Progenitor cell of endocrine pancreas (in vitro differentiated cells): ENCODE measurements at regions not wholly inside any gene's neighbourhood (a gene's known extent, or its start where the extent isn't known, plus 50 kb on each side); places are given as distances from the start of the nearest gene placed in this dataset.

ENCODE experiments used
- DNase-seq: peaks from one replicate; pipeline ENCODE4 v3.0.0; 2021; ENCODE audit warnings: low spot score; ENCODE audit not compliant: unreplicated experiment
- H3K27ac Mint-ChIP-seq: 2 replicates; pipeline ENCODE4 v1.8.0; 2021; ENCODE audit warnings: mild to moderate bottlenecking, moderate library complexity, mixed read lengths
- H3K27me3 Mint-ChIP-seq: 2 replicates; pipeline ENCODE4 v1.8.0; 2021; ENCODE audit warnings: mixed read lengths
- H3K36me3 Mint-ChIP-seq: 2 replicates; pipeline ENCODE4 v1.8.0; 2022; ENCODE audit warnings: mixed read lengths; ENCODE audit not compliant: insufficient read depth
- H3K4me1 Mint-ChIP-seq: 2 replicates; pipeline ENCODE4 v1.8.0; 2021; ENCODE audit warnings: low read depth, mixed read lengths
- H3K4me3 Mint-ChIP-seq: 2 replicates; pipeline ENCODE4 v1.8.0; 2021; ENCODE audit warnings: low read depth, mild to moderate bottlenecking, moderate library complexity, mixed read lengths
- H3K9me3 Mint-ChIP-seq: 2 replicates; pipeline ENCODE4 v1.8.0; 2021; ENCODE audit warnings: low read depth, mixed read lengths
- CTCF ChIP-seq: fragments of 200-600 bp; sonication (generic); IDR thresholded peaks from one replicate; pipeline ENCODE4 v1.5.0; 2021; ENCODE audit warnings: antibody characterized with exemption, mild to moderate bottlenecking; ENCODE audit not compliant: unreplicated experiment

- Mint-ChIP-seq H3K4me1 (no peaks in the 10 kb centered on the region), H3K9me3 (peaks cover 5% of the 10 kb centered on the region), H3K36me3 (no peaks in the 10 kb centered on the region), H3K27me3 (peaks cover 4% of the 10 kb centered on the region), H3K27ac (no peak overlapping the region), H3K4me3 (no peak overlapping the region)
- TF ChIP-seq CTCF = no peak
- no peak for DNase-seq
These were observed 626.3 kb downstream of the KCNJ2 start for GRCh38 chr17:70795620-70796019.

DNA sequence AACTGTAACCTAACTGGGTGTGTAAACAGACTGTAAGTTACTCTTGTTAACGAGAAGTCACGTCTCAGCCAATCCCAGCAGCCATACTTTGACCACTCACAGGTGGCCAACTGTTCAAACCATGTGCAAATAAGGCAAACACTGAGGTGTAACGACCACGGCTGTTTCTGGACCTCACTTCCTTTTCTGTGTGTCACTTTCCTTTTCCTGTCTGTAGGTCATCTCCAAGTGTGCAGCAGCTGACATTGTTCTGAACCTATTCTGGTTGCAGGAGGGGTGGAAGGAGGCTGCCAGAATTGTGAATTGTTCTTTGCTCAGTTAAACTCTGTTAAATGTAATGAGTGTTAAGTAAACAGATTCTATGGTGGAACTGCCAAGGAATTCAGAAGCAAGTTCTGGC is 627.4 kb downstream of the KCNJ2 start:
- Mint-ChIP-seq H3K36me3 (no peaks in the 10 kb centered on the region), H3K9me3 (peaks cover 5% of the 10 kb centered on the region), H3K27me3 (peaks cover 4% of the 10 kb centered on the region), H3K4me3 (no peak overlapping the region), H3K4me1 (no peaks in the 10 kb centered on the region), H3K27ac (no peak overlapping the region)
- no peak for DNase-seq
- no peak for TF ChIP-seq CTCF

GRCh38 chr17:70797166-70797565 is 627.8 kb downstream of the KCNJ2 start:
- Mint-ChIP-seq H3K27me3 (peaks cover 4% of the 10 kb centered on the region), H3K36me3 (no peaks in the 10 kb centered on the region), H3K9me3 (peaks cover 5% of the 10 kb centered on the region), H3K4me3 (no peak overlapping the region), H3K4me1 (no peaks in the 10 kb centered on the region), H3K27ac (no peak overlapping the region)
- no peak for DNase-seq
- no peak for TF ChIP-seq CTCF

DNA sequence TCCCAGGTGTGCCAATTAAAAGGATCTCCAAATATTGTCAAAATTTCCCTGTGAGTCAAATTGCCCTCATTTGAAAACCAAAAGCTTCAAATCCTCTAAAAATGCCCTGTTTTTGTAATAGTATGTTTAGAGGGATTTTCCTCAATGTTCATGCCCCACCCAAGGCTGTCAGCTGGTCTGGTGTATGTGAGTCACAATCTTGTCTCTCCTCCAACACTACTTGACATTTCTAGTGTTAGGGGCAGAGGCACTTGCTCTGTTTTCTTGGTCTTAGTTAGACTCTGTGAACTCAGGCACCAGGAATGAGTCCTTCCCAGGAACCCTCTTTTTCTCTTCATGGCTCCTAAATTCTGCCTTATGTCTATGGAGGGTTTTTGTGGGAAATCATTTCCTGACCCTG is 634.8 kb downstream of the KCNJ2 start:
- no peak for DNase-seq
- no peak for TF ChIP-seq CTCF
- Mint-ChIP-seq H3K36me3 (no peaks in the 10 kb centered on the region), H3K27me3 (no peaks in the 10 kb centered on the region), H3K9me3 (peaks cover 10% of the 10 kb centered on the region), H3K4me1 (no peaks in the 10 kb centered on the region), H3K27ac (no peak overlapping the region), H3K4me3 (no peak overlapping the region)

- Mint-ChIP-seq H3K9me3 (no peaks in the 10 kb centered on the region), H3K27me3 (no peaks in the 10 kb centered on the region), H3K27ac (no peak overlapping the region), H3K4me1 (peaks cover 2% of the 10 kb centered on the region), H3K36me3 (no peaks in the 10 kb centered on the region), H3K4me3 (no peak overlapping the region)
- TF ChIP-seq CTCF = peak; percentile 32
- DNase-seq = no peak
These were observed 639.3 kb downstream of the KCNJ2 start for GRCh38 chr17:70808596-70808995.
